NCI-H526 treated with DMSO at 0.1 percent for 48 hours (cell line): ENCODE measurements at regions not wholly inside any gene's neighbourhood (a gene's known extent, or its start where the extent isn't known, plus 50 kb on each side); places are given as distances from the start of the nearest gene placed in this dataset.

Experiments used
- DNase-seq: peaks from one replicate; lab custom pipeline; 2025; lab: John Stamatoyannopoulos, UW

DNA sequence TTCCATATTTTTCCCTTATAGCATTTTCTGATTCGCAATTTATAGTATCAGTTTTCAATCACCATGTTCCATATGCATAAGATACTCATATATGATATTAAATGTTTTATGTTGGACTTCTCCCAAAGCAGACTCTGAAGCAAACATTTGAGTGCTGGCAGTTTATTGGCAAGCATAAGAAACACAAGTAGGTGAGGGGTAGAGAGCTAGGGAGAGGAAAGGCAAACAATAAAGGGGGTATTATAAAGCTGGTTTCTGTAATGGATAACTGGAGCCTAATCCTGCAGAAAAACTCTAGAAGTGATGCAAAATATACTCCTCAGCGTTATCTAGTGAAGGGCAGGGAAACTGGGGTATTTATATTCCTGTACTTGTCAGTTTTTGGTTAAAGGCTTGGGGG, 491.5 kb upstream of the TGFBR2 start:
- no peak for DNase-seq

DNA sequence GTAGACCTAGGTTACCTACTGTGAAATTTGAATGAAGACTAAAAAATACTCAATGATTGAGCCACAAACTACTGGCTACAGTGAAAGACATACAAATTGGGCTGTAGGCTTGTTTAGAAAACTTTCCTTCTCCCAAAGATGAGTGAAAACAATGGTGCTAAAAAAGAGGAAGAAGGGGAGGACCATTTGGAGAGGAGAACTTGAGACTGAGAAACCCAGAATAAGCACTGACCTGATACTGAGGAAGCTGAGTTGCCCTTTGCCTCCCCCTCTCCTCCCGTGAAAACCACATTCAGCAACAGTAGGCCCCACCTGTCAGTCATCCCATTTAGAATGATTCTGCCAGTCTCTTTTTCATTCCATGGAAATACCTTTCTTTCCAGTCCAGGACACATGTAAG, 484.0 kb upstream of the TGFBR2 start:
- no peak for DNase-seq

DNA sequence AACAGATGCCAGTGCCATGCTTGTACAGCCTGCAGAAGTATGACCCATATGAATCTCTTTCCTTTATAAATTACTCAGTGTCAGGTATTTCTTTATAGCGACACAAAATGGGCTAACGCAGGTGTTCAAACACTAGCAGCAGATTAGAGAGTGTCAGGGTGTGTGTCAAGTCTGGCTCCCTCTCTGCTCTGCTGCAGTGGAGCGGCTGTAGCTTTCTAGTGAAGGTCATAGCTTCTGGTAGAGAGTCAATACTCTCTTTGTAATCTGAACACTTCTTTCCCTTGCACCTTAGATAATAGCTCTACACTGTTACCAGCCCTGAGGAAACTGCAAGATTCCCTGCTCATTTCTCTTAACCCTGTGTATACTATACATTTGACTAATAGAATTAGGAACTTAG, 483.2 kb upstream of the TGFBR2 start:
- DNase-seq: no peak

DNA sequence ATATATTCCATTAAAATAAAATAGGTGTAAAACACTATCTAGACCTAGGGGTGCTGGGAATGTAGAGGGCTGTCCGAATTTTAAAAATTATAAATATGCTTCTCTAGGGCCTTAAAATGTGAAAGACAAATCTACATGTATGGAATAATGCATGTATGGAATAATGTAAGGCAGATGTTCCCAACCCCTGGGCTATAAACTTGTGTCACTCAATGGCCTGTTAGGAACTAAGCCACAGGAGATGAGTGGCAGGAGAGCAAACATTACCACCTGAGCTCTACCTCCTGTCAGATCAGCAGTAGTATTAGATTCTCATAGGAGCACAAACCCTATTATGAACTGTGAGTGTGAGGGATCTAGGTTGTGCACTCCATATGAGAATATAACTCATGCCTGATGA, 482.6 kb upstream of the TGFBR2 start:
- DNase-seq: no peak

DNA sequence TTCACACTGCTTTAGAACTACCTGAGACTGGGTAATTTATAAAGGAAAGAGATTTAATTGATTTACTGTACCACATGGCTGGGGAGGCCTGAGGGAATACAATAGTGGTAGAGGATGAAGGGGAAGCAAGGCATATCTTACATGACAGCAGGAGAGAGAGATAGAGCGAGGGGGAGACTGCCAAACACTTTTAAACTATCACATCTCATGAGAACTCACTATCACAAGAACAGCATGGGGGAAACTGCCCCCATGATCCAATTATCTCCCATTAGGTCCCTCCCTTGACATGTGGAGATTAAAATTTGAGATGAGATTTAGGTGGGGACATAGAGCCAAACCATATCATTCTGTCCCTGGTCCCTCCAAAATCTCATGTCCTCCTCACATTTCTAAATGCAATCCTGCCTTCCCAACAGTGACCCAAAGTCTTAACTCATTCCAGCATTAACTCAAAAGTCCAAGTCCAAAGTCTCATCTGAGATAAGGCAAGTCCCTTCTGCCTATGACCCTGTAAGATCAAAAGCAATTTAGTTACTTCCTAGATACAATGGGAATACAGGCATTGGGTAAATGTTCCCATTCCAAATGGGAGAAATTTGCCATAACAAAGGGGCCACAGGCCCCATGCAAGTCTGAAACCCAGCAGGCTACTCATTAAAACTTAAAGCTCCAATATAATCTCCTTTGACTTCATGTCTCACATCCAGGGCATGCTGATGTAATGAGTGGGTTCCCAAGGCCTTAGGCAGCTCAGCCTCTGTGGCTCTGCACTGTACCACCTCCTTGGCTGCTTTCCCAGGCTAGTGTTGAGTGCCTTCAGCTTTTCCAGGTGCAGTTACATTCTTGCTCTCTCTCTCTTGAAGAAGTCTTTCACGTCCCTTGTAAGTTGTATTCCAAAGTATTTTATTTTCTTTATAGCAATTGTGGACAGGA, 481.7 kb upstream of the TGFBR2 start:
- DNase-seq: no peak

DNA sequence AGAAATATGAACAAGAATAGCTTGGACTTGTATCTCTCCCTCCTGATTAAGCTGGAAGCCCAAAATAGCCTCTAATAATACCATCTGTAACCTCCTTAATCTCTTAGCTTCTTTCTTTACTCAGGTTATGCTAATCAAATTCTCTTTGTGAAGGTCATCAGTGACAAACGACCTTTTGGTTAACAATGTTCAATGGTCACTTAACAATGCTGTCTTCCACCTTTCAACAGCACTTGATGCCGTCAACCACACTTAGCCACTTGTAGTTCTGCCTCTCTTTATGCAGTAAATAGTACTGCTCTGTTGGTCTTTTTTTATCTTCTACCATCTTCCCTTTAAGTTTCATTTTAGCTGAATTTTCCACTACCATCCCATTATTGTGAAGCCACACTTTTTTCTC, 476.6 kb upstream of the TGFBR2 start:
- no peak for DNase-seq

DNA sequence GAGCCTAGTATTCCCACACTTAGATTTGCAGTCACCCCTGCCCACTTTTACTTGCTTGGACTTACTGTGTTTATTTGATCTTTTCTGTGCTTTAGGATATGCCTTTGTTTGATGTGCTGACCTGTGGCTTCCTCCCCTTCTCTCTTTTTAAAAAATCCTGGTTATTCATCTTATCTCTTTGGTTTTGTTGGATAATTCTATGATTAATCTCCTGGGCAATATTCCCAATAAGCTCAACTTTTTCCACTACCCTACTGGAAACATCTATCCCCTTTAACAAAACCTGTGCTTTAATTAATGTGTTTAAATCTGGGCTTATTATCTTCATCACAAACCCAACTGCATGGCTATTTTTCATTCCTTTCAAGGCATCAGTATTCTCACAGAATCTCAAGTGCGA, 476.0 kb upstream of the TGFBR2 start:
- DNase-seq: no peak

DNA sequence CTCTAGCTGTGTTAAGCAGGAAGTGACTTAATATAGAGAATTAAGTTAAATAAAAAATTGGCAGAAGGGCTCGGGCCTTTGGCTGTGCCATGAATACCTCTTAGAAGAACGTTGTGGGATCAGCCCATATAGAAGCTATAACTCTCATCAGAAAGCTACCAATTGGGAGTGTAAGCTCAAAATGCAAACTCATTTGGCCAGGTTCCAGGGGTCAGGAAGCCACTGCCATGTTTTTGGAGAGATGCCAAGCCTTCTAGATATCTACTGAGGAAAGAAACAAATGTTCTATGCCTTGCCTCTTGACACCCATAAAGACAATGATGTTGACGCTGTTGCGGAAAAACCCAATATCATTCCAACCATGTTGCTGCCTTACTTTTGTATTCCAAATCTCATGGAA, 475.2 kb upstream of the TGFBR2 start:
- DNase-seq: no peak

DNA sequence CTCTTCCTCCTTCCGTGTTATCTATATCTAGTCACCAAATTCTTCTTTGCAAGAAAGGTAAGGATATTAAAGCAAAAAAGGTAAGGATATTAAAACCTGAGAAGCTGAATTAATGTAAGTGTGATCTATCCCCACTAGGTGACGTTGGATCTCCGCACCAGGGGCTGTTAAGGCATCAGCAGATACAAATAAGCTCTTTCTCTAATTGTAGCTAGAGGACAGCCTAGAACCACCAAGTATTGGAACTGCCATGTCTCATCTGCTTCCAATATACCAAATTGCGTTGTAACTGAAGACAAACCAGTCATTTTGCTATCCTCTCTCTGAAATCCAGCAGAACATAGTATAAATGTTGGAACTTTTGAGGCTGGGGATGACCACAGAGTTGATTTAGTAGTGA, 471.2 kb upstream of the TGFBR2 start:
- no peak for DNase-seq

DNA sequence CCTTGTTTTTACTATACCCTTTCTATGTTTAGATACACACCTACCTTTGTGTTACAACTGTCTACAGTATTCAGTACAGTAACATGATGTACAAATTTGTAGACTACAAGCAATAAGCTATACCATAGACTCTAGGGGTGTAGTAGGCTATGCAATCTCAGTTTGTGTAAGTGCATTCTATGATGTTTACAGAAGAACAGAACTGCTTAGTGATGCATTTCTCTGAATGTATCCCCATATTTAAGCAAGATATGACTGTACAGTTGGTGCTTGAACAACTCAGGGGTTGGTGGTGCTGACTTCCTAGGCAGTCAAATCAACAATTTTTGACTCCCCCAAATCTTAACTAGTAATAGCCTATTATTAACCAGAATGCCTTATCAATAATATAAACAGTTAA, 467.1 kb upstream of the TGFBR2 start:
- no peak for DNase-seq

DNA sequence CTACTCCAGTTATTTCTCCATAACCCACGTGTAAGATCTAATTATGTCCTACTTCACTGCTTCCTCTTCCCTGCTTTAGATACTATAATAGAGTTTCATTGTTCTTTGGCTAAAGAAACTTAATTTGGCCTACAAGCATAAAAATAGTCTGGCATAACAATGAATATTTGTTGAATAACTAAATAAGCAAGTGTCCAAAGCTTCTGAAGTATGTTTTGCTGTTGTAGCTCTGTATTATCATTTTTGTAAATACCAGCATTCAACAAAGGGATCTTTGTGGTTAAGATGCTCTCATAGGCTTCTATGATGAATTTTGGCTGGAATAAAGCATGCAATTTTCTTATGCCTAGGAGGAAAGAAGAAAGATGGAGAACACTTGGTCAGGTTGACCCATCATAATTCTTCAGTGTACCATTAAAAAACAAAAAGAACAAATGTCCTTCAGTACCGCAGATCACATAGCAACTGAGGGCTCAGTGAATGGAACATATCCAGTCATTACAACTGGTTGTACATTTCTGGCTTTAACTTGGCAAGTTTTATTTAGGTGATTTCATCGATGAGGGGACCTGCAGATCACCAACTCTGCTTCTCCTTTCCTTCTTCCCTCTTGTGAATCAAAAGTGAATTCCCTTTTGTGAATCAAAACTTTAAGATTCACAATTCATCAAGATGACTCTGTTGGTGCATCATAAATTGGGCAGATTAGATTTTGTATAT, 465.9 kb upstream of the TGFBR2 start:
- DNase-seq: no peak

DNA sequence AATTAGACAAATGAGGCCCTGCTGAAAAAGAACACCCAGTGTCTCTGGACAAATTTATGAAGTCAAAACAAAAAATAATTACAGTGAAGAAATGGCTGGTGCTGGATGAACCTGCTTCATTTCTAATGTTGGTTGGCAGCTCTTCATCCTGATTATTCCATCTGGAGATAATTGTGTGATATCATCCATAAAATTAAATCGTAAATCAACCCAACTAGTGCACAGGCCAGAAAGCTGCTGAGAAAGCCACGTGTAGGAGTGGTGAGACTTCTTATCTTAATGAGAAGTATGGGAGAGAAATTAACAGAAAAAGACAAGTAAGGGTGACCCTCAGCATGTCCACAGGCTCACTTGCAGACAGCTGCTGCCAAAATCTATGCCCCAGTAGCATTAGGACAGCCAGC, 465.2 kb upstream of the TGFBR2 start:
- no peak for DNase-seq

DNA sequence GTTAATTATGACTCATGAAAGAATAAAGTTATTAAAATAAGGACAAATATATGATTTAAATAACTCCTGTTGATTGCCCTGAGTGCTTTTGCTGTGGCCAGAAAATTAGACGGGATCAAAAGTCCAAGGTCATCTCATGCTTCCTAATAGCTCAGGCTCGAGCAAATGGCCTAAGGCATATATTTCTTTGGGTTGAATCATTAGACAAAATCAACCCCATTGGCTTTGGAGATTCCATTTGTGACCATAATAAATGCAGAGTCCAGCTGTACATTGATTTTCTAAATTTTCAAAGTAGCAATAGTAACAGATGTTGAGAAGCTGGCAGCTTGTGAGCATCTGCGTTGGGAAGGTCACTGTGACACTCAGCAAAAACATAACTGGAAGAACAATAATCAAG, 464.5 kb upstream of the TGFBR2 start:
- no peak for DNase-seq

DNA sequence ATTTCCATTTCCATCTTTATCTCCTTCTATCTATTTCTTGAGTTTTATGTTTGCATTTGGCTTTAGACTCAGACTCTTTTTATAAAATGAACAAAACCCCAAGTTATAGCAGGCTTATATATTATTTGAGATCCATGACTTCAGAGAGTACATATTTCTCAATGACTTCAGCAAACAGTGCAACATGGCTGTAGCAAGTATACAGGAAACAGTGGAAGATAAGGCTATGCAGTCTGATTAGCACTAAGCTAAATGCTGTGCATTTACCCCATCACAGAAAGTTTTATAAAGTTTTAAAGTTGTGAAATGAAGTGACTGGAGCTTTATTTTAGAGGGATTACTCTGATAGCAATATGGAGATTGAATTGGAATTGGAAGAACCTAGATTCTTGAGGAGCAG, 463.5 kb upstream of the TGFBR2 start:
- no peak for DNase-seq

DNA sequence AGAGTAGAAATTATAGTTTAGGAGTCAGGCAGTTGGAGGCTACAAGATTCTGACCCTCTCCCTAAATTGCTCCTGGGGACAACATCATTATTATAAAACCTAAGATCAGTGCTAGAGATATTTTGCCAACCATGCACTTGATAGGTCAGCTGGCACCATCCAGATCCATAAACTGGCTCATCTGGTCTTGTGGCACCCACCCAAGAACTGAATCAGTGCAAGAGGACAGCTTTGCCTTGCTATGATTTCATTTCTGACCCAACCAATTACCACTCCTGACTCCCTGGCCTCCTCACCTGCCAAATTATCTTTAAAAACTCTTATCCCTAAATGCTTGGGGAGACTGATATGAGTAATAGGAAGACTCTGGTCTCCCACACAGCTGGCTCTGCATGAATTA, 461.1 kb upstream of the TGFBR2 start:
- DNase-seq: no peak

DNA sequence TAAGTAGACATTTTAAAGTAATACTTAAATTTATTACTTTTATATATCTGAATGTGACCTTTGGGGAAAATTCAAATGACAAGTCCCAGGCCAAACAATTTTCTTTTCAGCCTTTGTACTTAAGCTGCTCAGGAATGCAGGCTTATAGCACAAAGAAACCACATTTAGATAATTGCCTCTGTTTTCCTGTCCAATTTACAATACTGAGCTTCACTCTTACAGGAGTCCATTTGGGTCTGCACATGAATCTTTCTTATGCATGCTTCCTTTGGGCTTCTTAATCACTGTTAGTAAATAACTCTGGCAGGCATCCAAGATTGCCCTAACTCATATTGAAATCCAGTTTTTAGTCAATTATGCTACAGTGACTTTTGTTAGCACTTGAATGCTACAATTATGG, 459.4 kb upstream of the TGFBR2 start:
- DNase-seq: no peak

DNA sequence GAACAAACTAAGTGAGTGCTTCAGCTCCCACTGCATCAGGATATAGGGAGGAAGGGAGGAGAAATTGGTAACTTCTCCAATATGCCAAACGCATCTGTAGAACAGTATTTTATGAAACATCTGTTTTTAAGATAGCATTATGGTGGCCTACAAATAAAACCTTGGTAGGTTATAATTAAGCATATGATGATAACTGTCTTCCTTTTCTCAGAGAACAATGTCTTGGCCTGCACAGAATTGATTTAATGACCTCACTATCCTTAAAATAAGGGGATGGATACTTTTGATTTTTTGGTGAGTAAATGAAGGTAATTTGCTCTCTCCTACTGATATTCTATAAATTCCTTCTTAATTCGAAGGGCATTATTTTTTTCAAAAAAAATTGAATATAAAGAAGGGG, 451.5 kb upstream of the TGFBR2 start:
- DNase-seq: no peak

DNA sequence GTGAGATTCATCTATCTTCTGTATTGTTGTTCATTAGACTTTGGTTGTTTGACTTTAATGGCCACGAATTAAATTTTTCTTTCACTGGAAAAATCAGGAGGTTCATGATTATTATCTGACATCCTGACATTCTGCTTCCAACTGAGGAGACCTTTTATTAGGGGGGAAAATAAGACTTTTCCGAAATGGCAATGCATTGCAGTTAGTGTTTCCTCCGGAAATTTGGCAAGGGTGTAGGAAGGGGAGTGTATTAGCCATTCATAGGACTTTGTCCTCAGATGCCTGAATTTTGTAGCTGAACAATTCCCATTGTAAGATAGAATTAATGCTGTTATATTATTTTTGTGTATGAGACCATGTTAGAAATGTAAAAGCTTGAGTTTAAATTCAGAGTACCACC, 450.6 kb upstream of the TGFBR2 start:
- DNase-seq: no peak

DNA sequence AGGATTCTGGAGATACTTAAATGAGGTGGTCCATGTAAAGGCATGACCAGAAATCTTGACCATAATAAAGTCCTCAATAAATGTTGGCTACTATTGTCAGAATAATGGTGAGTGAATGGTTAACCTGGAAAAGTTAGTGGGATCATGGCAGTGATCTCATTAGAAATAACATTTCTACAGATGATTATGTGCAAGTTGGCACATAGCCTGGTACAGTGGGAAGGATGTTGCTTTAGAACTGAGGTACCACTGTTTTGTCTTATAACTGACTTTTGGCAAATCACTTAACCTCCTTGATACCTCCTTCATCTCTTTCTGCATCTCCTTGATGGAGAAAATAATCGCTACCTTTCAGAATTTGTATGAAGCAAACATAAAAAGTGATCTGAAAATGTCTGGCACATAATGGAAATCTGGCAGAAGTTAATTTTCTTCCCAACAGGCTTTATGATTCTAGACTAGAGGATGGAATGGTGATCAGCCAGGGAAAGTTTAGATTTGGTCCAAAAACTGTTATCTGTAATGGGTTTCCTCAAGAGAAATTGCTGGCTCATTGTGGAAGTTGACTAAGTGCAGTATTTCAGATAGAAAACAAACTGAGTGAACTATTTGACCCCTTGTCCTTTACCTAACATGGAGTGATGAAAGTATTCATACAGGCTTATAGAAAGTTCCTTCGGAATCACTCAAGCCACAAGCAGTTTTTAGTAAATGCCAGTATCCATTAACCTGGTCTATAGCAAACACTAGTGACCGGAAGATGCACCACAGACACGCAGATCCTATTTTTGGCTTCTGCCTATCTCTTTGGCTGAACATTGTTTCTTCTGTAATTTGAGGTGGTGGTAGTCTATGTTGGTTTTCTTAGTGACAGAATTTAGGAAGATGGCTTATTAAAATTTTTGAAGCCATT, 449.6 kb upstream of the TGFBR2 start:
- DNase-seq: no peak

DNA sequence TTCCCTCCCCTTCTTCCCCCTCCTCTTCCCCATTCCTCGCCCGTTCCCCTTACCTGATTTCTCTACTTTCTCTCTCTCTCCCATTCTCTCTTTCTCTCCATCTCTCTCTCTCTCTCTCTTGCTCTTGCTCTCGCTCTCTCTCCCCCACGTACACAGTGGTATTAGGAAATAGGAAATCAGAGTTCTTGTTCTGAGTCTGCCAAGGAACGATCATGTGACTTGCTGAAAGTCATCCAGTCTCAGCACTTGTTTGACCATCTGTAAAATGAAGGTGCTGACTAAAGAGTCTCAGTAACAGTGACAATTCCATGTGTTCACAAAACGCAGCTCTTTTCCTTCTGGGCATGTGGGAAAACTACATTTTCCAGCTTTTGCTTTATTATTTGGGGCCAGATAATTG, 445.0 kb upstream of the TGFBR2 start:
- DNase-seq: no peak

DNA sequence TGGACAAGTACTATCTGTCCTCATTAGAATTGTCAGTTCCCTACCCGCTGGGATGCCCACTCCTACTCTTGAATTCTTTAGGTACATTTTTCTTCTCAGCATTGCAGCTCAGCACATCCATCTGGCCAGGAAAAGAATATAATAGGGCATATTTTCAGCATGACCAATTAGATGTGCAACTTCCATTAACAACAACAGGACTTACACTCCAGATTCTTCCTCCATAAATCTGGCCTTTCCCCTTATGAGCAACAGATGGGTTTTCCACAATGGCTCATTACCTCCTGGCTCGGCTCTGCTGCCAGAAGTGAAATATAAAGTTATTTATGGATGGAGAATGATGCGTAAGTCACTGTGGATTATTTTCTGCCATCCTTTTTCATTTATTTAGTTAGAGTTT, 443.8 kb upstream of the TGFBR2 start:
- DNase-seq: no peak

DNA sequence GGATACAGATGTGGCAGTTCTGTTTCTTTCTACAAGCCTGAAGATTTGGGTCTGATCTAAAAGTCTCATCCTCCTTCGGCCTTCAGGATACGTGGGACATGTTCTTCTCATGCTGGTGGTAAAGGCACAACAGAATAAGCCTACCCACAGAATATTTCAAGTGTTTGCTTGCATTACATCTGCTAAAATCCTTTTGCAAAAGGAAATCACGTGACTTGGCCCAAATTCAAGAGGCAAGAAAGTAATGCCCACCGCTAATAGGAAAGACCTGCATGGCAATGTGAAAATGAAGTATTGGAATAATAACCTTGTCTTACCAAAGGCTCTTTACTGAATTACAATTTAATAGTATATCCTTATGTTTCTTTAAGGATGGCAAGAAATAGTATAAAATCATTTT, 439.9 kb upstream of the TGFBR2 start:
- DNase-seq: no peak
